Sigmoid colon (tissue), 3 donors: ENCODE measurements at regions not wholly inside any gene's neighbourhood (a gene's known extent, or its start where the extent isn't known, plus 50 kb on each side); places are given as distances from the start of the nearest gene placed in this dataset.

Source experiments
- CTCF ChIP-seq, 4 experiments: fragments of 450-650 bp in 3 of 4; fragments of 200-600 bp in 1 of 4; IDR thresholded peaks; one replicate each; pipeline ENCODE4 v1.5.1; 2016 to 2019; ENCODE audit warnings: antibody characterized with exemption in 4 of 4, mild to moderate bottlenecking in 3 of 4, moderate library complexity in 2 of 4
- POLR2A ChIP-seq, 2 donors: fragments of 450-650 bp; IDR thresholded peaks; one replicate each; pipeline ENCODE4 v1.6.1; 2016; ENCODE audit warnings: antibody characterized with exemption in 2 of 2, mild to moderate bottlenecking in 2 of 2, moderate library complexity in 2 of 2

- TF ChIP-seq CTCF (IDR thresholded peaks at IDR 0.05) (no peak), POLR2A (IDR thresholded peaks at IDR 0.05) (no peak)
Observed at GRCh38 chr13:106997696-106998095, 429.8 kb upstream of the ARGLU1 start.
